ENCODE measurements at regions not wholly inside any gene's neighbourhood (a gene's known extent, or its start where the extent isn't known, plus 50 kb on each side); places are given as distances from the start of the nearest gene placed in this dataset.

DNA sequence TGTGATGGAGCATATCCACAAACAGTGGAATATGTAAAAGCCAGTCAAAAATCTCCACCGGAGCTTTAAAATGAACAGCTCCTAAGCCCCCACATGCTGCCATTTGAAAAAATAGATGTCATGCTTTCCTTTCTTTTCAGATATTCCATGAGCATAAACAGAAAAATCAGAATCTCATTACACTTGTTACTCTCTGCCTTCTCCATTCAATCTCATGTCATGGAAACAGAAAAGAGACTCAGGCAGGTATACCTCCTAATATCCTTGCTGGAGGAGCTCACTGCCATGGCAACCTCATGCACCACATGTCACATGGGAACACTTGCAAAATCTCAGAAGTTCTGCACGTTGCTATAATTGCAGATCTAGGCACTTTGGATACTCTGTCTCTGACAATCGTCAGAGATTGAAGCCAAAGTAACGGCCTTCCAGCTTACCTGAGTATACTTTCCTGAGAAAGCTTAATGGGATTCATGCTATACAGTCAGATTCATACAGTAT, 317.0 kb upstream of the ADAMTS9 start:
- no peak for TF ChIP-seq CTCF (IDR thresholded peaks at IDR 0.05)
- TF ChIP-seq POLR2A (IDR thresholded peaks at IDR 0.05), result no peak
